Right atrium auricular region (tissue), 2 donors: ENCODE measurements at regions not wholly inside any gene's neighbourhood (a gene's known extent, or its start where the extent isn't known, plus 50 kb on each side); places are given as distances from the start of the nearest gene placed in this dataset.

ENCODE experiments used
- DNase-seq: peaks from one replicate; pipeline ENCODE4 v3.0.0-alpha.2; 2019; ENCODE audit warnings: low spot score
- H3K27ac ChIP-seq, 2 donors: fragments of 200-600 bp; sonication (generic); 1 replicate in 1 of 2; 2 replicates in 1 of 2; pipeline ENCODE4 v1.5.1; 2016 to 2019
- H3K27me3 ChIP-seq, 2 donors: fragments of 200-600 bp; sonication (generic); one replicate each; pipeline versions ENCODE4 v1.5.1 to v1.6.0; 2017 to 2019
- H3K36me3 ChIP-seq: fragments of 200-600 bp; sonication (generic); one replicate; pipeline ENCODE4 v1.5.1; 2016
- H3K4me1 ChIP-seq, 2 donors: fragments of 200-600 bp; sonication (generic); one replicate each; pipeline versions ENCODE4 v1.5.1 to v1.6.0; 2017 to 2019
- H3K4me3 ChIP-seq, 2 donors: fragments of 200-600 bp; sonication (generic); 1 replicate in 1 of 2; 2 replicates in 1 of 2; pipeline ENCODE4 v1.5.1; 2017 to 2019; ENCODE audit warnings: mild to moderate bottlenecking in 1 of 2, moderate library complexity in 1 of 2
- H3K9me3 ChIP-seq, 2 donors: fragments of 200-600 bp; sonication (generic); one replicate each; pipeline ENCODE4 v1.5.1; 2019
- TF ChIP-seq, protein P1 (sequence below), 2 donors: fragments of 200-600 bp; sonication (generic); IDR thresholded peaks; one replicate each; pipeline ENCODE4 v1.5.1; 2019; ENCODE audit warnings: antibody characterized with exemption in 2 of 2

- Histone ChIP-seq H3K27ac (no peak overlapping the region), H3K27me3 (no peaks in the 10 kb centered on the region), H3K9me3 (no peaks in the 10 kb centered on the region), H3K4me3 (no peak overlapping the region), H3K4me1 (no peaks in the 10 kb centered on the region), H3K36me3 (no peaks in the 10 kb centered on the region)
- TF ChIP-seq, protein P1, sequence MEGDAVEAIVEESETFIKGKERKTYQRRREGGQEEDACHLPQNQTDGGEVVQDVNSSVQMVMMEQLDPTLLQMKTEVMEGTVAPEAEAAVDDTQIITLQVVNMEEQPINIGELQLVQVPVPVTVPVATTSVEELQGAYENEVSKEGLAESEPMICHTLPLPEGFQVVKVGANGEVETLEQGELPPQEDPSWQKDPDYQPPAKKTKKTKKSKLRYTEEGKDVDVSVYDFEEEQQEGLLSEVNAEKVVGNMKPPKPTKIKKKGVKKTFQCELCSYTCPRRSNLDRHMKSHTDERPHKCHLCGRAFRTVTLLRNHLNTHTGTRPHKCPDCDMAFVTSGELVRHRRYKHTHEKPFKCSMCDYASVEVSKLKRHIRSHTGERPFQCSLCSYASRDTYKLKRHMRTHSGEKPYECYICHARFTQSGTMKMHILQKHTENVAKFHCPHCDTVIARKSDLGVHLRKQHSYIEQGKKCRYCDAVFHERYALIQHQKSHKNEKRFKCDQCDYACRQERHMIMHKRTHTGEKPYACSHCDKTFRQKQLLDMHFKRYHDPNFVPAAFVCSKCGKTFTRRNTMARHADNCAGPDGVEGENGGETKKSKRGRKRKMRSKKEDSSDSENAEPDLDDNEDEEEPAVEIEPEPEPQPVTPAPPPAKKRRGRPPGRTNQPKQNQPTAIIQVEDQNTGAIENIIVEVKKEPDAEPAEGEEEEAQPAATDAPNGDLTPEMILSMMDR (IDR thresholded peaks at IDR 0.05) = no peak
- no peak for DNase-seq
These were observed 107.7 kb upstream of the ZNF32 start for GRCh38 chr10:43756341-43756740.

GRCh38 chr10:43754569-43755260 is 106.0 kb upstream of the ZNF32 start:
- H3K4me1 ChIP-seq = no peaks in the 10 kb centered on the region
- no peak for DNase-seq
- TF ChIP-seq, protein P1 (IDR thresholded peaks at IDR 0.05) = no peak
- no peaks in the 10 kb centered on the region for H3K36me3 ChIP-seq
- H3K4me3 ChIP-seq = no peak overlapping the region
- no peaks in the 10 kb centered on the region for H3K27me3 ChIP-seq
- H3K9me3 ChIP-seq = no peaks in the 10 kb centered on the region
- no peak overlapping the region for H3K27ac ChIP-seq

- TF ChIP-seq, protein P1 (IDR thresholded peaks at IDR 0.05) = no peak
- H3K27ac ChIP-seq = no peak overlapping the region
- no peaks in the 10 kb centered on the region for H3K9me3 ChIP-seq
- no peak overlapping the region for H3K4me3 ChIP-seq
- no peaks in the 10 kb centered on the region for H3K27me3 ChIP-seq
- no peak for DNase-seq
- H3K36me3 ChIP-seq = no peaks in the 10 kb centered on the region
- no peaks in the 10 kb centered on the region for H3K4me1 ChIP-seq
These were observed 104.8 kb upstream of the ZNF32 start for GRCh38 chr10:43753397-43754061.

GRCh38 chr10:43752682-43753081 is 104.0 kb upstream of the ZNF32 start:
- H3K9me3 ChIP-seq = no peaks in the 10 kb centered on the region
- no peaks in the 10 kb centered on the region for H3K27me3 ChIP-seq
- TF ChIP-seq, protein P1 (IDR thresholded peaks at IDR 0.05) = no peak
- no peak overlapping the region for H3K4me3 ChIP-seq
- H3K27ac ChIP-seq = no peak overlapping the region
- H3K4me1 ChIP-seq = no peaks in the 10 kb centered on the region
- H3K36me3 ChIP-seq = no peaks in the 10 kb centered on the region
- no peak for DNase-seq

- H3K27me3 ChIP-seq = no peaks in the 10 kb centered on the region
- H3K9me3 ChIP-seq = no peaks in the 10 kb centered on the region
- no peaks in the 10 kb centered on the region for H3K36me3 ChIP-seq
- no peak for DNase-seq
- H3K4me1 ChIP-seq = no peaks in the 10 kb centered on the region
- no peak overlapping the region for H3K4me3 ChIP-seq
- no peak overlapping the region for H3K27ac ChIP-seq
- TF ChIP-seq, protein P1 (IDR thresholded peaks at IDR 0.05) = no peak
These were observed 103.0 kb upstream of the ZNF32 start for GRCh38 chr10:43751646-43752045.
